H1 (cell line): ENCODE measurements at regions not wholly inside any gene's neighbourhood (a gene's known extent, or its start where the extent isn't known, plus 50 kb on each side); places are given as distances from the start of the nearest gene placed in this dataset.
A peak's percentile ranks its signal among the peaks of the same experiment; 100 is the strongest.

Source experiments
- CTCF ChIA-PET: fragments of 300-600 bp; sonication (Branson Sonifier 250); formaldehyde crosslinking; loops from one replicate; lab custom pipeline; 2021; ENCODE audit not compliant: partially characterized antibody; lab: Charles Lee
- POLR2A ChIA-PET: fragments of 300-600 bp; sonication (Branson Sonifier 250); formaldehyde crosslinking; loops from one replicate; lab custom pipeline; 2021; ENCODE audit warnings: inconsistent platforms; ENCODE audit not compliant: partially characterized antibody; lab: Charles Lee
- DNase-seq, 2 experiments: peaks; one replicate each; pipeline versions ENCODE4 v3.0.0 to v3.0.0-alpha.2; 2010 to 2022; ENCODE audit warnings: low spot score in 2 of 2, low read depth in 1 of 2, mixed read lengths in 1 of 2
- FAIRE-seq: peaks from 2 replicates; lab custom pipeline; 2011; peaks lifted over from hg19 to GRCh38; lab: Jason Lieb, UNC
- H2AFZ ChIP-seq: 2 replicates; pipeline ENCODE4 v1.8.1; 2012; ENCODE audit warnings: low read length, inconsistent platforms
- H2AK5ac ChIP-seq: 2 replicates; pipeline ENCODE4 v1.6.1; 2013; ENCODE audit warnings: low read depth, low read length
- H2BK120ac ChIP-seq: replicated peaks from 2 replicates; pipeline ENCODE3; 2013; ENCODE audit warnings: low read depth, low read length, inconsistent platforms
- H2BK12ac ChIP-seq: 2 replicates; pipeline ENCODE4 v1.6.1; 2013; ENCODE audit warnings: low read depth, low read length
- H2BK15ac ChIP-seq: 2 replicates; pipeline ENCODE4 v1.6.1; 2013; ENCODE audit warnings: low read length
- H2BK20ac ChIP-seq: 2 replicates; pipeline ENCODE4 v1.6.1; 2013; ENCODE audit warnings: low read length
- H2BK5ac ChIP-seq: 2 replicates; pipeline ENCODE4 v1.6.1; 2013; ENCODE audit warnings: low read depth, low read length
- H3K14ac ChIP-seq: 2 replicates; pipeline ENCODE4 v1.6.1; 2013; ENCODE audit warnings: inconsistent platforms; ENCODE audit not compliant: insufficient read length
- H3K18ac ChIP-seq: 2 replicates; pipeline ENCODE4 v1.6.1; 2013; ENCODE audit warnings: low read length; ENCODE audit errors: extremely low read depth
- H3K23ac ChIP-seq: 2 replicates; pipeline ENCODE4 v1.6.1; 2013; ENCODE audit warnings: inconsistent platforms; ENCODE audit not compliant: insufficient read length
- H3K23me2 ChIP-seq: 2 replicates; pipeline ENCODE4 v1.6.1; 2013; ENCODE audit warnings: low read depth, low read length
- H3K27ac ChIP-seq: 2 replicates; pipeline ENCODE4 v1.6.1; 2011; ENCODE audit warnings: low read depth, low read length, inconsistent platforms
- H3K27me3 ChIP-seq, 4 experiments: replicated peaks in 1 of 4; 1 replicate in 1 of 4; 2 replicates in 3 of 4; pipeline versions ENCODE4 v1.6.1 to v1.8.1; 2011 to 2013; ENCODE audit warnings: low read length in 3 of 4, mild to moderate bottlenecking in 3 of 4, inconsistent platforms in 2 of 4, mixed read lengths in 2 of 4, moderate library complexity in 1 of 4; ENCODE audit not compliant: control insufficient read depth in 3 of 4, insufficient read depth in 3 of 4; ENCODE audit errors: extremely low read depth in 1 of 4
- H3K36me3 ChIP-seq, 4 experiments: 2 replicates each; pipeline versions ENCODE4 v1.6.1 to v1.8.1; 2011 to 2013; ENCODE audit warnings: mild to moderate bottlenecking in 4 of 4, low read length in 3 of 4, moderate library complexity in 2 of 4, control low read depth in 1 of 4, inconsistent platforms in 1 of 4; ENCODE audit not compliant: insufficient read depth in 4 of 4, control insufficient read depth in 2 of 4
- H3K4ac ChIP-seq: replicated peaks from 2 replicates; pipeline ENCODE3; 2013; ENCODE audit warnings: low read length, low read depth, mixed read lengths, inconsistent platforms; ENCODE audit not compliant: insufficient read length
- H3K4me1 ChIP-seq, 4 experiments: replicated peaks in 1 of 4; 1 replicate in 1 of 4; 2 replicates in 3 of 4; pipeline versions ENCODE4 v1.6.1 to v1.8.1; 2011 to 2013; ENCODE audit warnings: low read length in 3 of 4, inconsistent platforms in 2 of 4, mixed read lengths in 1 of 4; ENCODE audit not compliant: insufficient read depth in 4 of 4, control insufficient read depth in 3 of 4
- H3K4me2 ChIP-seq, 2 experiments: 2 replicates each; pipeline versions ENCODE4 v1.6.1 to v1.8.1; 2011 to 2013; ENCODE audit warnings: low read depth in 2 of 2, low read length in 2 of 2, control low read depth in 1 of 2, inconsistent platforms in 1 of 2, mild to moderate bottlenecking in 1 of 2; ENCODE audit not compliant: insufficient read depth in 1 of 2
- H3K4me3 ChIP-seq, 4 experiments: fragments of 200-600, 300-600 bp in 1 of 4; sonication (generic), shearing (Covaris generic), sonication (Bioruptor Twin) in 1 of 4; 2 replicates each; pipeline versions ENCODE4 v1.5.1 to v1.8.1; 2011 to 2016; ENCODE audit warnings: low read length in 4 of 4, low read depth in 3 of 4, control low read depth in 2 of 4, inconsistent platforms in 2 of 4, mild to moderate bottlenecking in 2 of 4, mixed read lengths in 1 of 4, moderate library complexity in 1 of 4; ENCODE audit not compliant: insufficient read depth in 2 of 4; ENCODE audit errors: extremely low read depth in 1 of 4
- H3K56ac ChIP-seq: replicated peaks from 2 replicates; pipeline ENCODE3; 2013; ENCODE audit warnings: low read depth, mild to moderate bottlenecking, mixed read lengths, low read length, inconsistent platforms; ENCODE audit not compliant: insufficient read length
- H3K79me1 ChIP-seq: 2 replicates; pipeline ENCODE4 v1.6.1; 2013; ENCODE audit warnings: low read depth, low read length, control low read depth
- H3K79me2 ChIP-seq, 2 experiments: 2 replicates each; pipeline versions ENCODE4 v1.6.1 to v1.8.1; 2012 to 2013; ENCODE audit warnings: low read length in 2 of 2, mild to moderate bottlenecking in 2 of 2, inconsistent platforms in 1 of 2; ENCODE audit not compliant: insufficient read depth in 2 of 2, control insufficient read depth in 1 of 2
- H3K9ac ChIP-seq, 4 experiments: replicated peaks in 1 of 4; 1 replicate in 1 of 4; 2 replicates in 3 of 4; pipeline versions ENCODE4 v1.6.1 to v1.8.1; 2011 to 2013; ENCODE audit warnings: low read depth in 3 of 4, low read length in 3 of 4, control low read depth in 2 of 4, mild to moderate bottlenecking in 2 of 4, moderate library complexity in 2 of 4, inconsistent platforms in 1 of 4; ENCODE audit errors: extremely low read depth in 1 of 4
- H3K9me3 ChIP-seq, 2 experiments: 2 replicates each; pipeline versions ENCODE4 v1.6.1 to v1.8.1; 2012 to 2013; ENCODE audit warnings: mild to moderate bottlenecking in 2 of 2, moderate library complexity in 2 of 2, control low read depth in 1 of 2, inconsistent platforms in 1 of 2, low read depth in 1 of 2, low read length in 1 of 2, mixed read lengths in 1 of 2; ENCODE audit not compliant: insufficient read depth in 2 of 2
- H4K20me1 ChIP-seq, 2 experiments: replicated peaks in 1 of 2; 2 replicates each; pipeline versions ENCODE3 to v1.8.1; 2011 to 2013; ENCODE audit warnings: inconsistent platforms in 2 of 2, low read length in 2 of 2, mild to moderate bottlenecking in 1 of 2; ENCODE audit not compliant: insufficient read depth in 2 of 2, control insufficient read depth in 1 of 2
- H4K5ac ChIP-seq: 2 replicates; pipeline ENCODE4 v1.6.1; 2013; ENCODE audit warnings: low read length, low read depth, mixed read lengths, inconsistent platforms; ENCODE audit not compliant: insufficient read length
- H4K8ac ChIP-seq: 2 replicates; pipeline ENCODE4 v1.8.0; 2013; ENCODE audit warnings: mild to moderate bottlenecking, moderate library complexity, low read length, inconsistent platforms; ENCODE audit not compliant: insufficient read depth; ENCODE audit errors: extremely low read depth
- H4K91ac ChIP-seq: replicated peaks from 2 replicates; pipeline ENCODE3; 2013; ENCODE audit warnings: low read length, mixed read lengths, inconsistent platforms; ENCODE audit not compliant: insufficient read length
- CREB1 ChIP-seq: IDR thresholded peaks from 2 replicates; pipeline ENCODE4 v1.6.1; 2012; ENCODE audit warnings: inconsistent platforms
- EP300 ChIP-seq, 2 experiments: IDR thresholded peaks; 1 replicate in 1 of 2; 2 replicates in 1 of 2; pipeline ENCODE4 v1.6.1; 2011 to 2012; ENCODE audit warnings: low read depth in 2 of 2, low read length in 2 of 2, mild to moderate bottlenecking in 2 of 2, borderline replicate concordance in 1 of 2, inconsistent platforms in 1 of 2, moderate library complexity in 1 of 2
- EZH2 ChIP-seq: fragments of 200-600 bp; sonication (generic); IDR thresholded peaks from 2 replicates; pipeline ENCODE4 v1.7.1; 2012; ENCODE audit warnings: low read depth, mild to moderate bottlenecking, moderate library complexity, low read length, inconsistent platforms; ENCODE audit not compliant: severe bottlenecking
- GTF2F1 ChIP-seq: IDR thresholded peaks from 2 replicates; pipeline ENCODE4 v1.6.1; 2012; ENCODE audit warnings: low read depth, low read length, improper control_type of control experiment, borderline replicate concordance
- JUND ChIP-seq: IDR thresholded peaks from 2 replicates; pipeline ENCODE4 v1.6.1; 2011; ENCODE audit warnings: mild to moderate bottlenecking, improper control_type of control experiment, low read length
- KDM1A ChIP-seq: fragments of 200-600, 300-600 bp; sonication (generic); IDR thresholded peaks from 2 replicates; pipeline ENCODE4 v1.7.1; 2016; ENCODE audit warnings: mild to moderate bottlenecking, low read length, borderline replicate concordance
- POLR2A ChIP-seq, 2 experiments: IDR thresholded peaks; 1 replicate in 1 of 2; 2 replicates in 1 of 2; pipeline ENCODE4 v1.6.1; 2011; ENCODE audit warnings: low read depth in 2 of 2, low read length in 2 of 2, mild to moderate bottlenecking in 2 of 2; ENCODE audit errors: control extremely low read depth in 1 of 2
- RBBP5 ChIP-seq: IDR thresholded peaks from 2 replicates; pipeline ENCODE4 v1.7.1; 2012; ENCODE audit warnings: low read depth, mild to moderate bottlenecking, inconsistent platforms, low read length, moderate library complexity, borderline replicate concordance
- SIN3A ChIP-seq, 2 experiments: IDR thresholded peaks in 1 of 2; conservative IDR thresholded peaks in 1 of 2; 2 replicates each; pipeline ENCODE4 v1.6.1; 2011 to 2012; ENCODE audit warnings: low read length in 2 of 2, improper control_type of control experiment in 1 of 2, low read depth in 1 of 2, mild to moderate bottlenecking in 1 of 2
- TAF7 ChIP-seq: optimal IDR thresholded peaks from 2 replicates; pipeline ENCODE3; 2011; ENCODE audit warnings: low read depth, mild to moderate bottlenecking, inconsistent platforms, low read length, moderate library complexity, borderline replicate concordance
- ZNF274 ChIP-seq: IDR thresholded peaks from 2 replicates; pipeline ENCODE4 v1.7.0; 2012; ENCODE audit warnings: low read length, borderline replicate concordance; ENCODE audit errors: extremely low read depth
- WGBS, 2 experiments: shearing (Covaris generic) in 1 of 2; methylation state at CpG; one replicate each; pipeline versions ENCODE4 v1.1.6 to v1.1.7; 2013 to 2015; ENCODE audit warnings: low lambda C conversion rate in 2 of 2, mixed read lengths in 2 of 2, inconsistent platforms in 1 of 2, low coverage in 1 of 2, missing lambda C conversion rate in 1 of 2; ENCODE audit not compliant: insufficient replicate concordance in 2 of 2, insufficient coverage in 1 of 2, insufficient read length in 1 of 2; ENCODE audit errors: extremely low coverage in 1 of 2, missing lambda C conversion rate in 1 of 2; 5-methylcytosine and 5-hydroxymethylcytosine counted together

DNA sequence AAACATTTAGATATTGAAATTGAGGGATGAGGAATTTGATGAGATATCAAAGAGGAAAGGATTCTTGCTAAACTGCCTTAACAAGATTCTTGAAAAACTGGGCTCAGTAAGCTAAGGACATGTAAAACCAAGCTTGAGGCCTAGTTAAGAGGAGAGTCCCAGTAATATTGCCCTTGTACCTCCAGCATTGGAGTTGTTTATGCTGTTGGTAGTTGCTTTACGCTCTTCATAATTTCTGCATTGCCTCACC, 156.1 kb upstream of the TRIM24 start:
- H3K23me2 ChIP-seq = no peaks in the 10 kb centered on the region; the same call in 1 of the 2 replicates
- 95% methylated on average over 1 of the region's 1 CpG; no CpG with 5 or more reads in 1 of the 2 experiments for WGBS, 2 experiments
- 0 out of 2 replicates have a peak overlapping the region, but pooled peaks have one; percentile 81 for H2BK15ac ChIP-seq
- H4K8ac ChIP-seq = no peak overlapping the region
- no peak overlapping the region for H3K18ac ChIP-seq
- no peak overlapping the region for H3K9ac ChIP-seq
- H2BK20ac ChIP-seq = no peak overlapping the region
- H3K23ac ChIP-seq = no peak overlapping the region
- no peak overlapping the region for H2BK5ac ChIP-seq
- no peak overlapping the region for H3K27ac ChIP-seq
- POLR2A ChIA-PET = no interaction called here
- no peaks in the 10 kb centered on the region for H3K9me3 ChIP-seq
- CTCF ChIA-PET = no interaction called here
- no peaks in the 10 kb centered on the region; a peak in 1 of 7 replicates for H3K27me3 ChIP-seq
- no peak overlapping the region for H3K56ac ChIP-seq
- FAIRE-seq (no peak), DNase-seq (no peak)
- no peak overlapping the region for H3K4me3 ChIP-seq
- H3K79me2 ChIP-seq = no peaks in the 10 kb centered on the region
- H3K79me1 ChIP-seq = no peaks in the 10 kb centered on the region
- H4K91ac ChIP-seq = no peak overlapping the region
- H2BK12ac ChIP-seq = no peak overlapping the region
- peak overlapping the region; percentile 81; the same call in 1 of the 2 replicates for H2AFZ ChIP-seq
- no peaks in the 10 kb centered on the region for H3K36me3 ChIP-seq
- H4K20me1 ChIP-seq = no peaks in the 10 kb centered on the region
- no peak overlapping the region for H4K5ac ChIP-seq
- H3K4me2 ChIP-seq = no peak overlapping the region
- H3K4ac ChIP-seq = no peak overlapping the region
- TF ChIP-seq RBBP5 = no peak
- no peak for TF ChIP-seq KDM1A
- TF ChIP-seq TAF7 = no peak
- TF ChIP-seq JUND = no peak
- no peak for TF ChIP-seq EP300 (IDR thresholded peaks at IDR 0.05; ENCODE audit: borderline replicate concordance in 1 of 2, low read depth in 2 of 2, low read length in 2 of 2)
- no peak for TF ChIP-seq GTF2F1
- TF ChIP-seq CREB1 = no peak
- TF ChIP-seq POLR2A (IDR thresholded peaks at IDR 0.05; ENCODE audit: control extremely low read depth in 1 of 2, low read depth in 2 of 2, low read length in 2 of 2) = no peak
- no peak for TF ChIP-seq EZH2
- TF ChIP-seq SIN3A (conservative IDR thresholded peaks at IDR 0.05 in 1 of 2, IDR thresholded peaks at IDR 0.05 in 1 of 2; ENCODE audit: low read depth in 1 of 2, low read length in 2 of 2) = no peak
- no peak for TF ChIP-seq ZNF274
- no peak overlapping the region for H2AK5ac ChIP-seq
- no peak overlapping the region for H3K14ac ChIP-seq
- peak overlapping the region; percentile 14 for H2BK120ac ChIP-seq
- no peaks in the 10 kb centered on the region; a peak in 1 of 7 replicates for H3K4me1 ChIP-seq
